A549 (cell line): ENCODE measurements at regions not wholly inside any gene's neighbourhood (a gene's known extent, or its start where the extent isn't known, plus 50 kb on each side); places are given as distances from the start of the nearest gene placed in this dataset.

ENCODE experiments used
- MAFK ChIP-seq: fragments of 450-650 bp; IDR thresholded peaks from 2 replicates; pipeline ENCODE4 v1.6.1; 2014; ENCODE audit not compliant: partially characterized antibody
- PHF8 ChIP-seq: fragments of 200-600 bp; sonication (generic); IDR thresholded peaks from 2 replicates; pipeline ENCODE4 v1.6.1; 2016; ENCODE audit warnings: low read depth, mild to moderate bottlenecking, antibody characterized with exemption, moderate library complexity, borderline replicate concordance
- POLR2A ChIP-seq: IDR thresholded peaks from 2 replicates; pipeline ENCODE4 v1.6.1; 2012; ENCODE audit warnings: mild to moderate bottlenecking, low read length
- TF ChIP-seq, protein P1 (sequence below): fragments of >200 bp; sonication (Bioruptor Twin); formaldehyde crosslinking; IDR thresholded peaks from 3 replicates; pipeline ENCODE4 v1.5.1; 2016

DNA sequence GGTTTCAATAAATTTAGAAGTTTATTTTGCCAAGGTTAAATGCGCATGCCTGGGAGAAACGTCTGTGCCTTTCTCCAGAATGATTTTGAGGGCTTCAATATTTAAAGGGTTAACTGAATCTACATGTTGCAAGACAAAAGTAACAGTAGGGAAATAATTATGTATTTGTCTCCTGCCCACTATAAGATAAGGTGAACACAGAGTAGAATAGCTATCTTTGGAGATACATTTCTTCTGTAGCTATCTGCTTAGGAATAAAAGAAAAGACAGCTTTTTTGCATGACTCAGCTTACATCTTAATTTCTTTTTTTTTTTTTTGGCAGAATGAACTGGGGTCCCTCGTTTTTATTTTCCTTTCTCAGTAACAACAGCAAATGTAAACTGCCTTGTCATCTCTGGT is 1351.6 kb downstream of the AMY1C start:
- no peak for TF ChIP-seq PHF8
- no peak for TF ChIP-seq POLR2A
- TF ChIP-seq MAFK, result no peak
- TF ChIP-seq, protein P1, sequence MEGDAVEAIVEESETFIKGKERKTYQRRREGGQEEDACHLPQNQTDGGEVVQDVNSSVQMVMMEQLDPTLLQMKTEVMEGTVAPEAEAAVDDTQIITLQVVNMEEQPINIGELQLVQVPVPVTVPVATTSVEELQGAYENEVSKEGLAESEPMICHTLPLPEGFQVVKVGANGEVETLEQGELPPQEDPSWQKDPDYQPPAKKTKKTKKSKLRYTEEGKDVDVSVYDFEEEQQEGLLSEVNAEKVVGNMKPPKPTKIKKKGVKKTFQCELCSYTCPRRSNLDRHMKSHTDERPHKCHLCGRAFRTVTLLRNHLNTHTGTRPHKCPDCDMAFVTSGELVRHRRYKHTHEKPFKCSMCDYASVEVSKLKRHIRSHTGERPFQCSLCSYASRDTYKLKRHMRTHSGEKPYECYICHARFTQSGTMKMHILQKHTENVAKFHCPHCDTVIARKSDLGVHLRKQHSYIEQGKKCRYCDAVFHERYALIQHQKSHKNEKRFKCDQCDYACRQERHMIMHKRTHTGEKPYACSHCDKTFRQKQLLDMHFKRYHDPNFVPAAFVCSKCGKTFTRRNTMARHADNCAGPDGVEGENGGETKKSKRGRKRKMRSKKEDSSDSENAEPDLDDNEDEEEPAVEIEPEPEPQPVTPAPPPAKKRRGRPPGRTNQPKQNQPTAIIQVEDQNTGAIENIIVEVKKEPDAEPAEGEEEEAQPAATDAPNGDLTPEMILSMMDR, result no peak
